ENCODE measurements at regions not wholly inside any gene's neighbourhood (a gene's known extent, or its start where the extent isn't known, plus 50 kb on each side); places are given as distances from the start of the nearest gene placed in this dataset.

GRCh38 chr6:101070044-101070608 is 189.0 kb upstream of the ASCC3 start:
- TF ChIP-seq POLR2A (IDR thresholded peaks at IDR 0.05; ENCODE audit: low read depth, low read length) (no peak), TAF1 (IDR thresholded peaks at IDR 0.05; ENCODE audit: borderline replicate concordance, low read depth, low read length) (no peak), POLR2AphosphoS5 (IDR thresholded peaks at IDR 0.05; ENCODE audit: low read depth, low read length) (no peak)

Measured in GM12892 (cell line).